ENCODE measurements at regions not wholly inside any gene's neighbourhood (a gene's known extent, or its start where the extent isn't known, plus 50 kb on each side); places are given as distances from the start of the nearest gene placed in this dataset.

GRCh38 chr2:163856941-163857340 is 121.1 kb upstream of the FIGN start:
- no peak for DNase-seq (ENCODE audit: low spot score)
- Histone ChIP-seq H3K9me3 (no peaks in the 10 kb centered on the region), H3K27ac (no peak overlapping the region), H3K4me3 (no peak overlapping the region), H3K27me3 (replicated peaks; ENCODE audit: insufficient read depth) (no peaks in the 10 kb centered on the region), H3K36me3 (no peaks in the 10 kb centered on the region), H3K4me1 (replicated peaks) (no peaks in the 10 kb centered on the region)
- TF ChIP-seq CTCF (IDR thresholded peaks at IDR 0.05) (no peak), POLR2AphosphoS5 (IDR thresholded peaks at IDR 0.05) (no peak), POLR2A (IDR thresholded peaks at IDR 0.05) (no peak)
- WGBS: 60% methylated on average over 2 of the region's 2 CpGs
- intact Hi-C loops (cut with DNase I): no loop called here

GRCh38 chr2:163852616-163853015 is 116.8 kb upstream of the FIGN start:
- DNase-seq (ENCODE audit: low spot score): no peak
- H3K4me3 ChIP-seq: no peak overlapping the region
- H3K27ac ChIP-seq: no peak overlapping the region
- no peaks in the 10 kb centered on the region for H3K36me3 ChIP-seq
- 39% methylated on average over 3 of the region's 3 CpGs for WGBS
- intact Hi-C loops (cut with DNase I): no loop called here
- no peaks in the 10 kb centered on the region for H3K4me1 ChIP-seq (replicated peaks)
- TF ChIP-seq CTCF (IDR thresholded peaks at IDR 0.05) (no peak), POLR2A (IDR thresholded peaks at IDR 0.05) (no peak), POLR2AphosphoS5 (IDR thresholded peaks at IDR 0.05) (no peak)
- H3K27me3 ChIP-seq (replicated peaks; ENCODE audit: insufficient read depth): no peaks in the 10 kb centered on the region
- H3K9me3 ChIP-seq: no peaks in the 10 kb centered on the region

GRCh38 chr2:163849756-163850435 is 114.1 kb upstream of the FIGN start:
- Histone ChIP-seq H3K27ac (no peak overlapping the region), H3K4me3 (no peak overlapping the region), H3K36me3 (no peaks in the 10 kb centered on the region), H3K27me3 (replicated peaks; ENCODE audit: insufficient read depth) (no peaks in the 10 kb centered on the region), H3K4me1 (replicated peaks) (no peaks in the 10 kb centered on the region), H3K9me3 (no peaks in the 10 kb centered on the region)
- DNase-seq (ENCODE audit: low spot score): no peak
- intact Hi-C loops (cut with DNase I): no loop called here
- TF ChIP-seq POLR2A (IDR thresholded peaks at IDR 0.05) (no peak), POLR2AphosphoS5 (IDR thresholded peaks at IDR 0.05) (no peak), CTCF (IDR thresholded peaks at IDR 0.05) (no peak)
- WGBS: 75% methylated on average over 3 of the region's 3 CpGs

- no peak overlapping the region for H3K4me3 ChIP-seq
- H3K9me3 ChIP-seq: no peaks in the 10 kb centered on the region
- TF ChIP-seq POLR2AphosphoS5 (IDR thresholded peaks at IDR 0.05) (no peak), POLR2A (IDR thresholded peaks at IDR 0.05) (no peak), CTCF (IDR thresholded peaks at IDR 0.05) (no peak)
- H3K4me1 ChIP-seq (replicated peaks): peaks cover 2% of the 10 kb centered on the region
- H3K27ac ChIP-seq: no peak overlapping the region
- intact Hi-C loops (cut with DNase I): no loop called here
- DNase-seq (ENCODE audit: low spot score): no peak
- no peaks in the 10 kb centered on the region for H3K27me3 ChIP-seq (replicated peaks; ENCODE audit: insufficient read depth)
- no peaks in the 10 kb centered on the region for H3K36me3 ChIP-seq
Measured at GRCh38 chr2:163838890-163839289, 103.1 kb upstream of the FIGN start.

GRCh38 chr2:163836167-163836566 is 100.4 kb upstream of the FIGN start:
- Histone ChIP-seq H3K27ac (no peak overlapping the region), H3K4me3 (no peak overlapping the region), H3K27me3 (replicated peaks; ENCODE audit: insufficient read depth) (no peaks in the 10 kb centered on the region), H3K9me3 (no peaks in the 10 kb centered on the region), H3K4me1 (replicated peaks) (peaks cover 2% of the 10 kb centered on the region), H3K36me3 (no peaks in the 10 kb centered on the region)
- DNase-seq (ENCODE audit: low spot score): no peak
- TF ChIP-seq POLR2A (IDR thresholded peaks at IDR 0.05) (no peak), POLR2AphosphoS5 (IDR thresholded peaks at IDR 0.05) (no peak), CTCF (IDR thresholded peaks at IDR 0.05) (no peak)
- intact Hi-C loops (cut with DNase I): no loop called here
